Sigmoid colon (tissue), 6 donors: ENCODE measurements at regions not wholly inside any gene's neighbourhood (a gene's known extent, or its start where the extent isn't known, plus 50 kb on each side); places are given as distances from the start of the nearest gene placed in this dataset.

Experiments
- DNase-seq: peaks from one replicate; pipeline ENCODE4 v3.0.0-alpha.2; 2019
- H3K27ac ChIP-seq, 4 donors: fragments of 200-600 bp; sonication (generic); one replicate each; pipeline ENCODE4 v1.5.1; 2016 to 2019; ENCODE audit warnings: mild to moderate bottlenecking in 1 of 4
- H3K27me3 ChIP-seq, 3 donors: fragments of 200-600 bp; sonication (generic); one replicate each; pipeline ENCODE4 v1.5.1; 2019; ENCODE audit warnings: mild to moderate bottlenecking in 1 of 3
- H3K36me3 ChIP-seq, 4 donors: fragments of 200-600 bp; sonication (generic); one replicate each; pipeline ENCODE4 v1.5.1; 2016 to 2019
- H3K4me1 ChIP-seq, 4 donors: fragments of 200-600 bp; sonication (generic); one replicate each; pipeline ENCODE4 v1.5.1; 2017 to 2019
- H3K4me3 ChIP-seq, 4 donors: fragments of 200-600 bp; sonication (generic); one replicate each; pipeline ENCODE4 v1.5.1; 2017 to 2019; ENCODE audit warnings: mild to moderate bottlenecking in 2 of 4, moderate library complexity in 1 of 4
- H3K9me3 ChIP-seq, 4 donors: fragments of 200-600 bp in 3 of 4; sonication (generic) in 3 of 4; one replicate each; pipeline versions ENCODE4 v1.5.1 to v1.6.1; 2013 to 2019
- EP300 ChIP-seq, 4 donors: sonication (generic); formaldehyde crosslinking; IDR thresholded peaks; one replicate each; pipeline ENCODE4 v1.6.1; 2017; ENCODE audit warnings: antibody characterized with exemption in 4 of 4
- POLR2A ChIP-seq, 2 donors: fragments of 450-650 bp; IDR thresholded peaks; one replicate each; pipeline ENCODE4 v1.6.1; 2016; ENCODE audit warnings: antibody characterized with exemption in 2 of 2, mild to moderate bottlenecking in 2 of 2, moderate library complexity in 2 of 2
- POLR2AphosphoS5 ChIP-seq, 4 donors: sonication (generic); formaldehyde crosslinking; IDR thresholded peaks; one replicate each; pipeline ENCODE4 v1.6.1; 2017; ENCODE audit warnings: antibody characterized with exemption in 4 of 4
- WGBS, 2 donors: extraction: QIAGEN DNeasy Blood & Tissue Kit; methylation state at CpG; one replicate each; pipeline ENCODE4 v1.1.7; 2013; 5-methylcytosine and 5-hydroxymethylcytosine counted together
- intact Hi-C: fragments of 100-400 bp; cut with DNase I; formaldehyde crosslinking; loops from one replicate; pipeline ENCODE4 v1.15.1; 2023
- TF ChIP-seq, protein P1 (sequence below), 4 experiments: fragments of 450-650 bp in 3 of 4; fragments of 200-600 bp in 1 of 4; IDR thresholded peaks; one replicate each; pipeline ENCODE4 v1.5.1; 2016 to 2019; ENCODE audit warnings: antibody characterized with exemption in 4 of 4, mild to moderate bottlenecking in 3 of 4, moderate library complexity in 2 of 4
- donor health status: healthy with polysubstance abuse.
- donor health status: healthy.

- WGBS, 2 donors: 66 to 80% methylated on average over 4 of the region's 4 CpGs
- DNase-seq: no peak
- TF ChIP-seq, protein P1, sequence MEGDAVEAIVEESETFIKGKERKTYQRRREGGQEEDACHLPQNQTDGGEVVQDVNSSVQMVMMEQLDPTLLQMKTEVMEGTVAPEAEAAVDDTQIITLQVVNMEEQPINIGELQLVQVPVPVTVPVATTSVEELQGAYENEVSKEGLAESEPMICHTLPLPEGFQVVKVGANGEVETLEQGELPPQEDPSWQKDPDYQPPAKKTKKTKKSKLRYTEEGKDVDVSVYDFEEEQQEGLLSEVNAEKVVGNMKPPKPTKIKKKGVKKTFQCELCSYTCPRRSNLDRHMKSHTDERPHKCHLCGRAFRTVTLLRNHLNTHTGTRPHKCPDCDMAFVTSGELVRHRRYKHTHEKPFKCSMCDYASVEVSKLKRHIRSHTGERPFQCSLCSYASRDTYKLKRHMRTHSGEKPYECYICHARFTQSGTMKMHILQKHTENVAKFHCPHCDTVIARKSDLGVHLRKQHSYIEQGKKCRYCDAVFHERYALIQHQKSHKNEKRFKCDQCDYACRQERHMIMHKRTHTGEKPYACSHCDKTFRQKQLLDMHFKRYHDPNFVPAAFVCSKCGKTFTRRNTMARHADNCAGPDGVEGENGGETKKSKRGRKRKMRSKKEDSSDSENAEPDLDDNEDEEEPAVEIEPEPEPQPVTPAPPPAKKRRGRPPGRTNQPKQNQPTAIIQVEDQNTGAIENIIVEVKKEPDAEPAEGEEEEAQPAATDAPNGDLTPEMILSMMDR (IDR thresholded peaks at IDR 0.05): no peak
- TF ChIP-seq POLR2A (IDR thresholded peaks at IDR 0.05) (no peak), EP300 (IDR thresholded peaks at IDR 0.05) (no peak), POLR2AphosphoS5 (IDR thresholded peaks at IDR 0.05) (no peak)
- Histone ChIP-seq H3K9me3 (no peaks in the 10 kb centered on the region), H3K36me3 (no peaks in the 10 kb centered on the region), H3K27me3 (no peaks in the 10 kb centered on the region), H3K4me1 (no peaks in the 10 kb centered on the region), H3K4me3 (no peak overlapping the region), H3K27ac (no peak overlapping the region)
- intact Hi-C loops: no loop called here
Measured at GRCh38 chr5:155844542-155844941, 482.4 kb upstream of the SGCD start.

- TF ChIP-seq, protein P1 (IDR thresholded peaks at IDR 0.05): no peak
- TF ChIP-seq EP300 (IDR thresholded peaks at IDR 0.05): no peak
- no peak for TF ChIP-seq POLR2A (IDR thresholded peaks at IDR 0.05)
- TF ChIP-seq POLR2AphosphoS5 (IDR thresholded peaks at IDR 0.05): no peak
- no peaks in the 10 kb centered on the region for H3K36me3 ChIP-seq
- no peak overlapping the region for H3K27ac ChIP-seq
- no peak overlapping the region for H3K4me3 ChIP-seq
- intact Hi-C loops: no loop called here
- H3K9me3 ChIP-seq: no peaks in the 10 kb centered on the region
- H3K4me1 ChIP-seq: no peaks in the 10 kb centered on the region
- H3K27me3 ChIP-seq: no peaks in the 10 kb centered on the region
- 22 to 65% methylated on average over 3 of the region's 3 CpGs for WGBS, 2 donors
- no peak for DNase-seq
Measured at GRCh38 chr5:155850370-155850769, 476.6 kb upstream of the SGCD start.

- TF ChIP-seq, protein P1 (IDR thresholded peaks at IDR 0.05): no peak
- TF ChIP-seq POLR2A (IDR thresholded peaks at IDR 0.05): no peak
- no peak for TF ChIP-seq POLR2AphosphoS5 (IDR thresholded peaks at IDR 0.05)
- TF ChIP-seq EP300 (IDR thresholded peaks at IDR 0.05): no peak
- Histone ChIP-seq H3K27ac (no peak overlapping the region), H3K4me3 (no peak overlapping the region), H3K4me1 (no peaks in the 10 kb centered on the region), H3K9me3 (no peaks in the 10 kb centered on the region), H3K36me3 (no peaks in the 10 kb centered on the region), H3K27me3 (no peaks in the 10 kb centered on the region)
- intact Hi-C loops: no loop called here
- no peak for DNase-seq
- 68 to 75% methylated on average over 3 of the region's 3 CpGs for WGBS, 2 donors
Measured at GRCh38 chr5:155866971-155867370, 460.0 kb upstream of the SGCD start.

DNA sequence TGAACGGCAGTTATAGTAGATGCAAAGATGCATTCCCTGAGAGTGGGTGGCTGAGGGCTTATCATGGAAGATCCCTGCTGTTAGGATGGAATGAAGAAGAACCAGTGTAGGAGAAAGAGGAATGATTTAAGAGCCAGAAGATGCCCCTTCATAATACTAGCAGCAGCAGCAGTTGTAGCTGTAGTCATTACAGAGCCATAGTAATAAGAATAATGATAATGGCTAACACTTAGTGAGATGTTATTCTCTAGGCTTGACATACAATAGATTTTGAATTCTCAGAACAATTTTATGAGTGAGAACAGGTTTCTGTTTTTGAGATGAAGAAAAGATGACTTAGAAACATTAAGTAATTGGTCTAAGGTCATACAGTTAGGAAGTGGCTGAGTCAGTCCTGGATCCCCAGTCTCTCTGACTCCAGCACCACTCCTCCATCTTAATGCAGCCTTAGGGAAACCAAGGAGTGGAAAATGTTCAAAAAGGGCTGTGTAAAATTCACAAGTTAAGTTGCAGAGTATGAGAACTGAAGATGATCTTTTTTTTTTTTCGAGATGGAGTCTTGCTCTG lies 459.4 kb upstream of the SGCD start:
- Histone ChIP-seq H3K36me3 (no peaks in the 10 kb centered on the region), H3K4me3 (no peak overlapping the region), H3K27ac (no peak overlapping the region), H3K9me3 (no peaks in the 10 kb centered on the region), H3K4me1 (no peaks in the 10 kb centered on the region), H3K27me3 (no peaks in the 10 kb centered on the region)
- intact Hi-C loops: no loop called here
- DNase-seq: no peak
- 80 to 86% methylated on average over 2 of the region's 2 CpGs for whole genome bisulfite sequencing, 2 donors
- TF ChIP-seq EP300 (IDR thresholded peaks at IDR 0.05) (no peak), POLR2A (IDR thresholded peaks at IDR 0.05) (no peak), POLR2AphosphoS5 (IDR thresholded peaks at IDR 0.05) (no peak)
- TF ChIP-seq, protein P1 (IDR thresholded peaks at IDR 0.05): no peak

- intact Hi-C loops: no loop called here
- 32 to 75% methylated on average over 7 of the region's 7 CpGs for WGBS, 2 donors
- TF ChIP-seq POLR2A (IDR thresholded peaks at IDR 0.05): no peak
- no peak for TF ChIP-seq POLR2AphosphoS5 (IDR thresholded peaks at IDR 0.05)
- TF ChIP-seq EP300 (IDR thresholded peaks at IDR 0.05): no peak
- TF ChIP-seq, protein P1 (IDR thresholded peaks at IDR 0.05): no peak
Measured at GRCh38 chr5:155870636-155871035, 456.3 kb upstream of the SGCD start.

More at GRCh38 chr5:155870636-155871035, 456.3 kb upstream of the SGCD start:
- DNase-seq: no peak
- H3K27ac ChIP-seq: no peak overlapping the region
- H3K4me3 ChIP-seq: no peak overlapping the region
- no peaks in the 10 kb centered on the region for H3K4me1 ChIP-seq
- no peaks in the 10 kb centered on the region for H3K36me3 ChIP-seq
- H3K27me3 ChIP-seq: no peaks in the 10 kb centered on the region
- H3K9me3 ChIP-seq: no peaks in the 10 kb centered on the region
